ENCODE measurements at regions not wholly inside any gene's neighbourhood (a gene's known extent, or its start where the extent isn't known, plus 50 kb on each side); places are given as distances from the start of the nearest gene placed in this dataset.

DNA sequence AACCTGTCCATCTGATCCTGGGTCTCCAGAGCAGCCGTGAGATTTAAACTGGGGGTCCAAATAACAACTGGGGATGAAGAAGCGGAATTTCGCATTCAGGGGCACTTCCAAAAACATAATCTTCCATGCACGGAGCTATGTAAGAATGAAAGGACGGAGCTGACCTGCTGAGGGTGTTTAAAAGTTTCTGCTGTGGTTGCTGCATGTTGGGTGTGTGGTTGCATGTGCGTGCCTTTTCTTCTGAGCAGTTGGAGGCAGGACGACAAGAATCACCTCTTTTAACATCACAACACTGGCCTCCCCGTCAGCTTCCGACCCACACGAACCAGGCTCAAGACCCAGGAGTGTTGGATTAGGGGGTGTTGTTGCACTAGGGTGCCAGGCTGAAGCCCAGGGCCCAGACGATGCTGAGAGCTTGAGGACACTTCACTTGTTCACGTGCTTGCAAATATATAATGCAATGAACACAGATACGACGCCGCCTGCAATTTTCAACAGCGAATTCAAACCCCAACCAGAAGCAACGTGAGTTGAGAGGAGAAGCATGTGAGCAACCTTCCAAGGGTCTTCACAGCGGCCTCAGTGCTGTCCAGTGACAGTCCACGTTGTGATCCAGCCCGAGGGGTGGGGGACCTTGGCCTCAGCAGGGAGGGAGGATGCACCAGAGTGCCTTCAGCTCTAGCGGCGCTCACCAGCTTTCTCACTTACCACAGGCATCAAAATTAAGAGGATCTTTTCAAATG is 76.0 kb upstream of the SALL3 start:
- TF ChIP-seq TARDBP (IDR thresholded peaks at IDR 0.05) (no peak), SUZ12 (IDR thresholded peaks at IDR 0.05) (no peak), FOXA1 (IDR thresholded peaks at IDR 0.05) (no peak), FOXM1 (IDR thresholded peaks at IDR 0.05; ENCODE audit: borderline replicate concordance) (no peak), NFRKB (IDR thresholded peaks at IDR 0.05) (no peak), BHLHE40 (IDR thresholded peaks at IDR 0.05; ENCODE audit: borderline replicate concordance) (no peak), SP1 (IDR thresholded peaks at IDR 0.05) (no peak), ARNT (IDR thresholded peaks at IDR 0.05) (no peak), ELF4 (IDR thresholded peaks at IDR 0.05) (no peak), LEF1 (IDR thresholded peaks at IDR 0.05; ENCODE audit: borderline replicate concordance) (no peak), ZNF384 (IDR thresholded peaks at IDR 0.05) (no peak)
- TF ChIP-seq, protein P1, sequence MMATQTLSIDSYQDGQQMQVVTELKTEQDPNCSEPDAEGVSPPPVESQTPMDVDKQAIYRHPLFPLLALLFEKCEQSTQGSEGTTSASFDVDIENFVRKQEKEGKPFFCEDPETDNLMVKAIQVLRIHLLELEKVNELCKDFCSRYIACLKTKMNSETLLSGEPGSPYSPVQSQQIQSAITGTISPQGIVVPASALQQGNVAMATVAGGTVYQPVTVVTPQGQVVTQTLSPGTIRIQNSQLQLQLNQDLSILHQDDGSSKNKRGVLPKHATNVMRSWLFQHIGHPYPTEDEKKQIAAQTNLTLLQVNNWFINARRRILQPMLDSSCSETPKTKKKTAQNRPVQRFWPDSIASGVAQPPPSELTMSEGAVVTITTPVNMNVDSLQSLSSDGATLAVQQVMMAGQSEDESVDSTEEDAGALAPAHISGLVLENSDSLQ (IDR thresholded peaks at IDR 0.05) = no peak
